HCT116 (cell line): ENCODE measurements at regions not wholly inside any gene's neighbourhood (a gene's known extent, or its start where the extent isn't known, plus 50 kb on each side); places are given as distances from the start of the nearest gene placed in this dataset.

ENCODE experiments used
- ATAC-seq: fragments of 200-7000 bp; cut with Tn5 transposase; 2 replicates; pipeline ENCODE4 v1.9.1; 2020; ENCODE audit warnings: mild to moderate bottlenecking, moderate library complexity
- BruUV-seq: library from RNA; stranded (reverse); fragments of 400-500 nt; replicated peaks from 2 replicates; lab custom pipeline; 2021; lab: Mats Ljungman, UMichigan
- CTCF ChIA-PET: fragments of 300-600 bp; sonication (Branson Sonifier 250); formaldehyde crosslinking; loops from one replicate; lab custom pipeline; 2021; ENCODE audit warnings: antibody characterized with exemption; lab: Charles Lee
- POLR2A ChIA-PET: fragments of 300-600, 350-600 bp; sonication (Branson Sonifier 250); formaldehyde crosslinking; loops from one replicate; lab custom pipeline; 2021; ENCODE audit warnings: antibody characterized with exemption; lab: Charles Lee
- RAD21 ChIA-PET, 2 experiments: fragments of 300-600 bp; sonication (Branson Sonifier 250); formaldehyde crosslinking; loops; one replicate each; lab custom pipeline; 2023; ENCODE audit warnings: low total read pairs in 2 of 2; ENCODE audit not compliant: uncharacterized antibody in 2 of 2, unreplicated experiment in 2 of 2, low non-redundant PET in 1 of 2; lab: Charles Lee
- DNase-seq: peaks from one replicate; pipeline ENCODE4 v3.0.0-alpha.2; 2010; ENCODE audit warnings: low read depth, low spot score
- H2AFZ ChIP-seq: fragments of 200-600 bp; shearing (Covaris generic), sonication (generic); 2 replicates; pipeline ENCODE4 v1.6.1; 2017; ENCODE audit warnings: low read depth, mixed run types, mixed read lengths, antibody characterized with exemption, low read length; ENCODE audit not compliant: poor library complexity, severe bottlenecking
- H3K27ac ChIP-seq: 2 replicates; pipeline ENCODE4 v1.5.1; 2012; ENCODE audit warnings: low read depth, low read length
- H3K27me3 ChIP-seq: fragments of 200-600 bp; sonication (generic); 2 replicates; pipeline ENCODE4 v1.6.1; 2016; ENCODE audit warnings: mixed run types, low read length, mixed read lengths; ENCODE audit not compliant: insufficient read depth
- H3K36me3 ChIP-seq, 2 experiments: fragments of 200-500 bp in 1 of 2; fragments of 200-600 bp in 1 of 2; sonication (Bioruptor generic) in 1 of 2; sonication (generic) in 1 of 2; 2 replicates each; pipeline versions ENCODE4 v1.5.1 to v1.6.1; 2014 to 2016; ENCODE audit warnings: low read length in 2 of 2, inconsistent platforms in 1 of 2, mixed read lengths in 1 of 2, mixed run types in 1 of 2; ENCODE audit not compliant: insufficient read depth in 2 of 2, control insufficient read depth in 1 of 2
- H3K4me1 ChIP-seq, 2 experiments: fragments of 200-600 bp in 1 of 2; sonication (generic) in 1 of 2; 2 replicates each; pipeline versions ENCODE4 v1.5.1 to v1.6.1; 2012 to 2017; ENCODE audit warnings: low read length in 2 of 2, inconsistent platforms in 1 of 2, mild to moderate bottlenecking in 1 of 2, mixed read lengths in 1 of 2, mixed run types in 1 of 2, moderate library complexity in 1 of 2; ENCODE audit not compliant: insufficient read depth in 2 of 2, control insufficient read depth in 1 of 2
- H3K4me2 ChIP-seq: fragments of 200-600 bp; sonication (generic); 2 replicates; pipeline ENCODE4 v1.6.1; 2017; ENCODE audit warnings: mixed run types, low read length, mixed read lengths
- H3K4me3 ChIP-seq, 2 experiments: fragments of 200-600 bp in 1 of 2; sonication (generic) in 1 of 2; replicated peaks in 1 of 2; 2 replicates each; pipeline ENCODE4 v1.5.1; 2011 to 2016; ENCODE audit warnings: low read length in 2 of 2, control low read depth in 1 of 2, low read depth in 1 of 2, mild to moderate bottlenecking in 1 of 2, mixed read lengths in 1 of 2, mixed run types in 1 of 2
- H3K79me2 ChIP-seq: fragments of 200-600 bp; sonication (generic); 2 replicates; pipeline ENCODE4 v1.6.1; 2017; ENCODE audit warnings: mild to moderate bottlenecking, mixed run types, low read length, moderate library complexity, mixed read lengths; ENCODE audit not compliant: insufficient read depth
- H3K9ac ChIP-seq: fragments of 200-600 bp; sonication (generic); 2 replicates; pipeline ENCODE4 v1.6.1; 2016; ENCODE audit warnings: low read length, mixed read lengths
- H3K9me2 ChIP-seq: fragments of 200-600 bp; sonication (generic), shearing (Covaris generic); 2 replicates; pipeline ENCODE4 v1.6.1; 2017; ENCODE audit warnings: mixed run types, mild to moderate bottlenecking, moderate library complexity; ENCODE audit not compliant: insufficient read depth
- H3K9me3 ChIP-seq, 2 experiments: fragments of 200-500 bp in 1 of 2; fragments of 200-600 bp in 1 of 2; sonication (Bioruptor generic) in 1 of 2; sonication (generic) in 1 of 2; 2 replicates each; pipeline ENCODE4 v1.6.1; 2014 to 2017; ENCODE audit warnings: low read length in 2 of 2, mixed read lengths in 2 of 2, inconsistent platforms in 1 of 2, low read depth in 1 of 2, mild to moderate bottlenecking in 1 of 2, mixed run types in 1 of 2, moderate library complexity in 1 of 2; ENCODE audit not compliant: control insufficient read depth in 1 of 2, insufficient read depth in 1 of 2
- H4K20me1 ChIP-seq: fragments of 200-600 bp; sonication (generic), shearing (Covaris generic); 2 replicates; pipeline ENCODE4 v1.6.1; 2017; ENCODE audit warnings: mixed run types, mild to moderate bottlenecking, moderate library complexity; ENCODE audit not compliant: insufficient read depth
- CBX3 ChIP-seq: IDR thresholded peaks from 2 replicates; pipeline ENCODE4 v1.6.1; 2012; ENCODE audit warnings: low read depth
- CTCF ChIP-seq, 3 experiments: fragments of 200-600 bp in 1 of 3; sonication (generic) in 1 of 3; IDR thresholded peaks in 2 of 3; conservative IDR thresholded peaks in 1 of 3; 2 replicates each; pipeline ENCODE4 v1.5.1; 2012 to 2017; ENCODE audit warnings: low read depth in 2 of 3, low read length in 2 of 3, antibody characterized with exemption in 1 of 3, borderline replicate concordance in 1 of 3, control low read depth in 1 of 3, mild to moderate bottlenecking in 1 of 3, mixed read lengths in 1 of 3, mixed run types in 1 of 3, moderate library complexity in 1 of 3; ENCODE audit not compliant: insufficient read depth in 1 of 3
- ELF1 ChIP-seq: IDR thresholded peaks from 2 replicates; pipeline ENCODE4 v1.6.1; 2012; ENCODE audit warnings: low read depth, borderline replicate concordance
- EZH2 ChIP-seq: fragments of 200-600 bp; sonication (generic); IDR thresholded peaks from 2 replicates; pipeline ENCODE4 v1.6.1; 2017; ENCODE audit warnings: antibody characterized with exemption, mixed run types
- EZH2phosphoT487 ChIP-seq: fragments of 200-600 bp; IDR thresholded peaks from 2 replicates; pipeline ENCODE4 v1.6.1; 2018; ENCODE audit warnings: antibody characterized with exemption, borderline replicate concordance
- FOSL1 ChIP-seq: IDR thresholded peaks from 2 replicates; pipeline ENCODE4 v1.6.1; 2012; ENCODE audit warnings: low read depth
- MAX ChIP-seq: IDR thresholded peaks from 2 replicates; pipeline ENCODE4 v1.6.1; 2012
- POLR2A ChIP-seq: IDR thresholded peaks from 2 replicates; pipeline ENCODE4 v1.7.0; 2011; ENCODE audit warnings: borderline replicate concordance; ENCODE audit not compliant: insufficient read depth, insufficient read length; ENCODE audit errors: extremely low read depth
- RAD21 ChIP-seq: IDR thresholded peaks from 2 replicates; pipeline ENCODE4 v1.6.1; 2012; ENCODE audit warnings: low read depth, mild to moderate bottlenecking
- SP1 ChIP-seq: IDR thresholded peaks from 2 replicates; pipeline ENCODE4 v1.6.1; 2012; ENCODE audit warnings: low read depth
- TCF7L2 ChIP-seq: IDR thresholded peaks from 2 replicates; pipeline ENCODE4 v1.7.0; 2011; ENCODE audit warnings: borderline replicate concordance, inconsistent platforms; ENCODE audit not compliant: insufficient read depth, insufficient read length; ENCODE audit errors: extremely low read depth
- YY1 ChIP-seq: IDR thresholded peaks from 2 replicates; pipeline ENCODE4 v1.6.1; 2011; ENCODE audit warnings: low read length, low read depth, moderate library complexity, mild to moderate bottlenecking; ENCODE audit not compliant: insufficient replicate concordance; ENCODE audit errors: extremely low read depth
- ZBTB33 ChIP-seq: IDR thresholded peaks from 2 replicates; pipeline ENCODE4 v1.6.1; 2011; ENCODE audit warnings: mild to moderate bottlenecking, low read length, moderate library complexity; ENCODE audit not compliant: insufficient replicate concordance; ENCODE audit errors: extremely low read depth
- intact Hi-C: fragments of 100-400 bp; cut with micrococcal nuclease; formaldehyde crosslinking; loops from 2 replicates; pipeline ENCODE4 v1.10.0; 2022

GRCh38 chr15:29541309-29541708 is 271.7 kb upstream of the NSMCE3 start:
- no peak for ATAC-seq
- no peaks in the 10 kb centered on the region for H3K36me3 ChIP-seq
- no peak overlapping the region for H2AFZ ChIP-seq
- TF ChIP-seq EZH2phosphoT487, result no peak
- no peak for TF ChIP-seq YY1
- intact Hi-C loops, result no loop called here
- RAD21 ChIA-PET, result no interaction called here
- no peak overlapping the region for H3K4me2 ChIP-seq
- BruUV-seq, result no TSS peak
- H3K4me1 ChIP-seq, result no peaks in the 10 kb centered on the region
- no peaks in the 10 kb centered on the region for H4K20me1 ChIP-seq
- H3K9me2 ChIP-seq, result no peaks in the 10 kb centered on the region
- CTCF ChIA-PET, result no interaction called here
- no peak overlapping the region for H3K4me3 ChIP-seq
- peaks cover 0 to 6% of the 10 kb centered on the region in 2 experiments; a peak in 1 of 4 replicates for H3K9me3 ChIP-seq
- no peak overlapping the region for H3K27ac ChIP-seq
- POLR2A ChIA-PET, result no interaction called here
- no peak for DNase-seq
- H3K27me3 ChIP-seq, result peaks cover 37% of the 10 kb centered on the region
- no peak overlapping the region for H3K9ac ChIP-seq
- no peaks in the 10 kb centered on the region for H3K79me2 ChIP-seq

GRCh38 chr15:29540479-29540878 is 270.9 kb upstream of the NSMCE3 start:
- intact Hi-C loops, result no loop called here
- Histone ChIP-seq H2AFZ (no peak overlapping the region), H3K9me2 (no peaks in the 10 kb centered on the region), H3K4me1 (no peaks in the 10 kb centered on the region), H3K4me3 (no peak overlapping the region), H3K27ac (no peak overlapping the region), H3K4me2 (no peak overlapping the region), H3K9me3 (no peaks in the 10 kb centered on the region), H3K36me3 (no peaks in the 10 kb centered on the region), H3K79me2 (no peaks in the 10 kb centered on the region), H4K20me1 (no peaks in the 10 kb centered on the region), H3K27me3 (peaks cover 42% of the 10 kb centered on the region), H3K9ac (no peak overlapping the region)
- TF ChIP-seq RAD21 (no peak), CBX3 (no peak), POLR2A (no peak), EZH2phosphoT487 (no peak), ZBTB33 (no peak), ELF1 (no peak), EZH2 (no peak), MAX (no peak), SP1 (no peak), TCF7L2 (no peak), YY1 (no peak), FOSL1 (no peak), CTCF (IDR thresholded peaks at IDR 0.05 in 2 of 3, conservative IDR thresholded peaks at IDR 0.05 in 1 of 3; ENCODE audit: borderline replicate concordance in 1 of 3, insufficient read depth in 1 of 3, low read depth in 2 of 3, low read length in 2 of 3) (no peak)
- POLR2A ChIA-PET, result no interaction called here
- CTCF ChIA-PET, result no interaction called here
- BruUV-seq, result no TSS peak
- RAD21 ChIA-PET, result no interaction called here
- DNase-seq (no peak), ATAC-seq (no peak)
